ENCODE measurements at regions not wholly inside any gene's neighbourhood (a gene's known extent, or its start where the extent isn't known, plus 50 kb on each side); places are given as distances from the start of the nearest gene placed in this dataset.

GRCh38 chr12:3980504-3981272 is 107.5 kb upstream of the PARP11 start:
- Histone ChIP-seq H3K4me3 (ENCODE audit: low read length) (no peak overlapping the region), H3K9me3 (ENCODE audit: control insufficient read depth, insufficient read depth, low read length) (peaks cover 3% of the 10 kb centered on the region), H3K4me2 (ENCODE audit: low read length) (no peak overlapping the region), H3K79me2 (ENCODE audit: control insufficient read depth, low read length) (no peaks in the 10 kb centered on the region), H3F3A (ENCODE audit: control insufficient read depth, insufficient read depth) (no peaks in the 10 kb centered on the region), H3K27ac (ENCODE audit: low read depth, low read length) (no peak overlapping the region), H3K27me3 (ENCODE audit: control insufficient read depth, low read length) (peaks cover 11% of the 10 kb centered on the region), H4K20me1 (ENCODE audit: control insufficient read depth, insufficient read depth, low read depth, low read length) (no peaks in the 10 kb centered on the region), H3K36me3 (ENCODE audit: control insufficient read depth, low read length) (no peaks in the 10 kb centered on the region), H3K4me1 (ENCODE audit: control insufficient read depth, low read length) (no peaks in the 10 kb centered on the region), H3K9me2 (replicated peaks; ENCODE audit: control insufficient read depth, low read length) (no peaks in the 10 kb centered on the region)
- TF ChIP-seq EZH2phosphoT487 (IDR thresholded peaks at IDR 0.05; ENCODE audit: borderline replicate concordance, low read length) (no peak), CTCF (IDR thresholded peaks at IDR 0.05; ENCODE audit: low read depth, low read length, poor library complexity, severe bottlenecking) (no peak)

- Histone ChIP-seq H3K4me2 (ENCODE audit: low read length) (no peak overlapping the region), H3K9me3 (ENCODE audit: control insufficient read depth, insufficient read depth, low read length) (no peaks in the 10 kb centered on the region; the same call in 1 of the 2 replicates), H3K4me1 (ENCODE audit: control insufficient read depth, low read length) (no peaks in the 10 kb centered on the region), H4K20me1 (ENCODE audit: control insufficient read depth, insufficient read depth, low read depth, low read length) (no peaks in the 10 kb centered on the region), H3K9me2 (replicated peaks; ENCODE audit: control insufficient read depth, low read length) (no peaks in the 10 kb centered on the region), H3K27ac (ENCODE audit: low read depth, low read length) (no peak overlapping the region), H3F3A (ENCODE audit: control insufficient read depth, insufficient read depth) (no peaks in the 10 kb centered on the region), H3K4me3 (ENCODE audit: low read length) (no peak overlapping the region), H3K27me3 (ENCODE audit: control insufficient read depth, low read length) (peaks cover 32% of the 10 kb centered on the region), H3K79me2 (ENCODE audit: control insufficient read depth, low read length) (no peaks in the 10 kb centered on the region), H3K36me3 (ENCODE audit: control insufficient read depth, low read length) (no peaks in the 10 kb centered on the region)
- no peak for TF ChIP-seq EZH2phosphoT487 (IDR thresholded peaks at IDR 0.05; ENCODE audit: borderline replicate concordance, low read length)
- no peak for TF ChIP-seq CTCF (IDR thresholded peaks at IDR 0.05; ENCODE audit: low read depth, low read length, poor library complexity, severe bottlenecking)
These were observed 104.4 kb upstream of the PARP11 start for GRCh38 chr12:3977621-3978020.

GRCh38 chr12:3976351-3976938 is 103.2 kb upstream of the PARP11 start:
- Histone ChIP-seq H3K27me3 (ENCODE audit: control insufficient read depth, low read length) (peaks cover 35% of the 10 kb centered on the region), H3K4me3 (ENCODE audit: low read length) (no peak overlapping the region), H3K79me2 (ENCODE audit: control insufficient read depth, low read length) (no peaks in the 10 kb centered on the region), H4K20me1 (ENCODE audit: control insufficient read depth, insufficient read depth, low read depth, low read length) (no peaks in the 10 kb centered on the region), H3K4me2 (ENCODE audit: low read length) (no peak overlapping the region), H3K4me1 (ENCODE audit: control insufficient read depth, low read length) (no peaks in the 10 kb centered on the region), H3K27ac (ENCODE audit: low read depth, low read length) (no peak overlapping the region), H3K36me3 (ENCODE audit: control insufficient read depth, low read length) (no peaks in the 10 kb centered on the region), H3F3A (ENCODE audit: control insufficient read depth, insufficient read depth) (no peaks in the 10 kb centered on the region), H3K9me2 (replicated peaks; ENCODE audit: control insufficient read depth, low read length) (no peaks in the 10 kb centered on the region), H3K9me3 (ENCODE audit: control insufficient read depth, insufficient read depth, low read length) (no peaks in the 10 kb centered on the region)
- TF ChIP-seq EZH2phosphoT487 (IDR thresholded peaks at IDR 0.05; ENCODE audit: borderline replicate concordance, low read length) (no peak), CTCF (IDR thresholded peaks at IDR 0.05; ENCODE audit: low read depth, low read length, poor library complexity, severe bottlenecking) (no peak)

Measured in DOHH2 (cell line).